OCI-LY1 (cell line): ENCODE measurements at regions not wholly inside any gene's neighbourhood (a gene's known extent, or its start where the extent isn't known, plus 50 kb on each side); places are given as distances from the start of the nearest gene placed in this dataset.

Experiments used
- H2AFZ ChIP-seq: fragments of 200-600 bp; sonication (generic), shearing (Covaris generic); 2 replicates; pipeline ENCODE4 v1.6.0; 2014; ENCODE audit warnings: antibody characterized with exemption, mild to moderate bottlenecking, low read length
- H3F3A ChIP-seq: fragments of 200-600 bp; sonication (generic), shearing (Covaris generic); 2 replicates; pipeline ENCODE4 v1.6.0; 2014; ENCODE audit warnings: mild to moderate bottlenecking, antibody characterized with exemption, low read length, moderate library complexity; ENCODE audit not compliant: insufficient read depth
- H3K27ac ChIP-seq: fragments of 200-600 bp; sonication (generic); 2 replicates; pipeline ENCODE4 v1.5.1; 2014; ENCODE audit warnings: low read length, mixed run types, mild to moderate bottlenecking, low read depth; ENCODE audit not compliant: poor library complexity, severe bottlenecking
- H3K27me3 ChIP-seq: fragments of 200-600 bp; sonication (generic); 2 replicates; pipeline ENCODE4 v1.6.0; 2014; ENCODE audit warnings: antibody characterized with exemption, mild to moderate bottlenecking, low read length, moderate library complexity; ENCODE audit not compliant: insufficient read depth
- H3K36me3 ChIP-seq: fragments of 200-600 bp; sonication (generic); 2 replicates; pipeline ENCODE4 v1.6.1; 2014; ENCODE audit warnings: mild to moderate bottlenecking, antibody characterized with exemption, low read length, moderate library complexity, mixed read lengths; ENCODE audit not compliant: insufficient read depth
- H3K4me1 ChIP-seq: fragments of 200-600 bp; sonication (generic); 2 replicates; pipeline ENCODE4 v1.5.1; 2014; ENCODE audit warnings: mild to moderate bottlenecking, low read length, moderate library complexity; ENCODE audit not compliant: insufficient read depth, severe bottlenecking
- H3K4me2 ChIP-seq: fragments of 200-600 bp; sonication (generic), shearing (Covaris generic); 2 replicates; pipeline ENCODE4 v1.6.1; 2014; ENCODE audit warnings: low read length
- H3K4me3 ChIP-seq: fragments of 200-600 bp; sonication (generic); 2 replicates; pipeline ENCODE4 v1.5.1; 2014; ENCODE audit warnings: low read length, low read depth, mild to moderate bottlenecking, mixed read lengths; ENCODE audit not compliant: poor library complexity, severe bottlenecking
- H3K79me2 ChIP-seq: fragments of 200-600 bp; shearing (Covaris generic); 2 replicates; pipeline ENCODE4 v1.6.1; 2016; ENCODE audit warnings: mixed run types, low read length, mixed read lengths; ENCODE audit not compliant: insufficient read depth
- H3K9ac ChIP-seq: fragments of 200-600 bp; sonication (generic), shearing (Covaris generic); 2 replicates; pipeline ENCODE4 v1.6.1; 2014; ENCODE audit warnings: mild to moderate bottlenecking, low read length, mixed read lengths
- H3K9me2 ChIP-seq: fragments of 200-600 bp; sonication (generic), shearing (Covaris generic); 2 replicates; pipeline ENCODE4 v1.6.1; 2014; ENCODE audit warnings: low read depth, mild to moderate bottlenecking, low read length, mixed read lengths
- H3K9me3 ChIP-seq: fragments of 200-600 bp; shearing (Covaris generic); 2 replicates; pipeline ENCODE4 v1.6.1; 2014; ENCODE audit warnings: low read length, mixed read lengths
- H4K20me1 ChIP-seq: fragments of 200-600 bp; sonication (generic), shearing (Covaris generic); 2 replicates; pipeline ENCODE4 v1.6.0; 2016; ENCODE audit warnings: mild to moderate bottlenecking, low read length; ENCODE audit not compliant: insufficient read depth
- CTCF ChIP-seq: fragments of 200-600 bp; sonication (generic), shearing (Covaris generic); IDR thresholded peaks from 2 replicates; pipeline ENCODE4 v1.5.1; 2017; ENCODE audit warnings: mild to moderate bottlenecking, antibody characterized with exemption, low read length, moderate library complexity, mixed read lengths
- EZH2 ChIP-seq: fragments of 200-600 bp; sonication (generic), shearing (Covaris generic); IDR thresholded peaks from 2 replicates; pipeline ENCODE4 v1.8.0; 2017; ENCODE audit warnings: borderline replicate concordance, mixed run types, mild to moderate bottlenecking, antibody characterized with exemption, low read length, moderate library complexity, mixed read lengths

- Histone ChIP-seq H4K20me1 (no peaks in the 10 kb centered on the region), H2AFZ (no peak overlapping the region), H3K9ac (no peak overlapping the region), H3K79me2 (no peaks in the 10 kb centered on the region), H3K36me3 (no peaks in the 10 kb centered on the region), H3K27me3 (no peaks in the 10 kb centered on the region), H3K27ac (no peak overlapping the region), H3K4me2 (no peak overlapping the region), H3K4me1 (no peaks in the 10 kb centered on the region), H3K9me3 (peaks cover 3% of the 10 kb centered on the region; the same call in 1 of the 2 replicates), H3K4me3 (no peak overlapping the region), H3K9me2 (no peaks in the 10 kb centered on the region), H3F3A (no peaks in the 10 kb centered on the region)
- TF ChIP-seq CTCF (no peak), EZH2 (no peak)
Measured at GRCh38 chr4:133379681-133380438, 230.8 kb downstream of the PCDH10 start.

DNA sequence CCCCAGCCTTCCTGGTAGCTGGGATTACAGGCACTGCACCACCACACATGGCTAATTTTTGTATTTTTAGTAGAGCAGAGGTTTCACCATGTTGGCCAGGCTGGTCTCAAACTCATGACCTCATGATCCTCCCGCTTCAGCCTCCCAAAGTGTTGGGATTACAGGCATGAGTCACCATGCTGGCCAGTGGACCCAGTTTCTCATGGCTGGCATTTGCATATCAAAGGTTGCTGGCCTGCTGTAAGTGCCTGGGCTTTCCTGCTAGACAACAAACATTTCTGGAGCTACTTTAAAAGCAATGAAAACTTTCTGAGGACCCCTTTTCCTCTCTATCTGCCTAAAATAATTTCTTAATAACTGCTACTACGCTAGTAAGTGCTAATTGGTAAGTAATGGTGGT lies 228.2 kb downstream of the PCDH10 start:
- Histone ChIP-seq H3K9me3 (no peaks in the 10 kb centered on the region; the same call in 1 of the 2 replicates), H3K79me2 (no peaks in the 10 kb centered on the region), H3K4me2 (no peak overlapping the region), H3K9ac (no peak overlapping the region), H3F3A (no peaks in the 10 kb centered on the region), H3K27me3 (no peaks in the 10 kb centered on the region), H3K9me2 (no peaks in the 10 kb centered on the region), H3K4me3 (no peak overlapping the region), H3K27ac (no peak overlapping the region), H2AFZ (no peak overlapping the region), H3K36me3 (no peaks in the 10 kb centered on the region), H4K20me1 (no peaks in the 10 kb centered on the region), H3K4me1 (no peaks in the 10 kb centered on the region)
- no peak for TF ChIP-seq CTCF
- TF ChIP-seq EZH2 = no peak

DNA sequence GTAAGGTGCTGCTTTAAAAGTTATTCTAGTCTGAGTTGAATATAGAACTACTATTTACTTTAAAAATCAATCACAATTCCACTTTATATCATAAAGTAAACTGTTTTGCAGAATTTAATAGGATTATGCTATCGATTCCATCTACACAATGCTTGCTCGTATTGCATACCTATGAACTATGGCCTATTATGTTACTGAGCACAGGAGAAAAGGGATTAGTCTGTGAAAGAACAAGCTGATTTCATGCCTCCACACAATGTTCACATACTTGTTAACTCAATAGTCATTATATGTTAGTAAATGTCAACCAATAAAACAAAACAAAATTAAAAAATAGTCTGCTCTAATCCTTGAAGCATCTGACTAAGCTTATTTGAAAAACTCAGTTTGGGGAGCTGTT lies 223.6 kb downstream of the PCDH10 start:
- no peak for TF ChIP-seq EZH2
- TF ChIP-seq CTCF = no peak

More for the DNA sequence above, 223.6 kb downstream of the PCDH10 start:
- H3K79me2 ChIP-seq = no peaks in the 10 kb centered on the region
- no peak overlapping the region for H3K4me2 ChIP-seq
- no peaks in the 10 kb centered on the region for H4K20me1 ChIP-seq
- H3K36me3 ChIP-seq = no peaks in the 10 kb centered on the region
- H3K4me3 ChIP-seq = no peak overlapping the region
- no peaks in the 10 kb centered on the region for H3K27me3 ChIP-seq
- H2AFZ ChIP-seq = peak overlapping the region; percentile 74
- no peak overlapping the region for H3K27ac ChIP-seq
- no peaks in the 10 kb centered on the region for H3F3A ChIP-seq
- no peak overlapping the region for H3K9ac ChIP-seq
- no peaks in the 10 kb centered on the region; the same call in 1 of the 2 replicates for H3K9me3 ChIP-seq
- H3K4me1 ChIP-seq = no peaks in the 10 kb centered on the region
- no peaks in the 10 kb centered on the region for H3K9me2 ChIP-seq
